ENCODE measurements at regions not wholly inside any gene's neighbourhood (a gene's known extent, or its start where the extent isn't known, plus 50 kb on each side); places are given as distances from the start of the nearest gene placed in this dataset.

GRCh38 chr18:64979791-64980190 lies 771.0 kb upstream of the CDH7 start:
- Histone ChIP-seq H3K9me1 (ENCODE audit: control insufficient read depth, insufficient read depth, low read length) (no peaks in the 10 kb centered on the region), H3K27me3 (ENCODE audit: control insufficient read depth in 2 of 2, insufficient read depth in 2 of 2, low read length in 2 of 2) (no peaks in the 10 kb centered on the region), H2AFZ (ENCODE audit: low read depth, low read length) (no peak overlapping the region), H3K9me3 (replicated peaks; ENCODE audit: control insufficient read depth, insufficient read depth, low read depth, low read length) (no peaks in the 10 kb centered on the region), H3K9ac (ENCODE audit: insufficient read depth in 1 of 2, low read depth in 2 of 2, low read length in 2 of 2) (no peak overlapping the region), H3K4me1 (replicated peaks in 1 of 2; ENCODE audit: control insufficient read depth in 2 of 2, insufficient read depth in 2 of 2, low read length in 2 of 2) (no peaks in the 10 kb centered on the region), H3K4me2 (ENCODE audit: insufficient read depth, low read length) (no peak overlapping the region), H3K79me2 (ENCODE audit: control insufficient read depth, insufficient read depth, low read length) (no peaks in the 10 kb centered on the region), H3K4me3 (no peak overlapping the region), H3K36me3 (ENCODE audit: control insufficient read depth, insufficient read depth, low read length) (no peaks in the 10 kb centered on the region), H4K20me1 (replicated peaks; ENCODE audit: control insufficient read depth, insufficient read depth, low read length) (no peaks in the 10 kb centered on the region), H3K27ac (ENCODE audit: extremely low read depth, low read depth, low read length) (no peak overlapping the region)
- intact Hi-C loops (cut with micrococcal nuclease) (no loop called here), in situ Hi-C loops (cut with MboI) (no loop called here)
- ChIA-PET CTCF (ENCODE audit: low intra/inter-chr PET ratio) (no interaction called here), POLR2A (no interaction called here)
- ATAC-seq (no peak), FAIRE-seq (no peak), DNase-seq (ENCODE audit: extremely low read depth in 1 of 4, low spot score in 3 of 4) (no peak)
- WGBS (ENCODE audit: insufficient coverage, low coverage, missing lambda C conversion rate), result 0% methylated on average over 2 of the region's 2 CpGs
- no TSS peak for BruUV-seq (replicated peaks)
- TF ChIP-seq NR4A1 (CRISPR knock-in tag; IDR thresholded peaks at IDR 0.05), result no peak
- TF ChIP-seq NR4A1 (tag; IDR thresholded peaks at IDR 0.05), result no peak
- TF ChIP-seq NFE2L1 (tag; IDR thresholded peaks at IDR 0.05; ENCODE audit: borderline replicate concordance, low read depth), result no peak
- TF ChIP-seq HDAC1 (IDR thresholded peaks at IDR 0.05), result no peak
- no peak for TF ChIP-seq ZFP1 (CRISPR knock-in tag; IDR thresholded peaks at IDR 0.05)
- TF ChIP-seq EWSR1 (IDR thresholded peaks at IDR 0.05; ENCODE audit: borderline replicate concordance, low read depth, partially characterized antibody), result no peak
- no peak for TF ChIP-seq ZBTB49 (CRISPR knock-in tag; IDR thresholded peaks at IDR 0.05; ENCODE audit: borderline replicate concordance)
- no peak for TF ChIP-seq CHD1 (IDR thresholded peaks at IDR 0.05; ENCODE audit: low read length)
- TF ChIP-seq SRSF7 (optimal IDR thresholded peaks at IDR 0.05; ENCODE audit: low read depth, low read length), result no peak
- TF ChIP-seq RERE (CRISPR knock-in tag; IDR thresholded peaks at IDR 0.05; ENCODE audit: borderline replicate concordance), result no peak
- no peak for TF ChIP-seq ZKSCAN8 (CRISPR knock-in tag; IDR thresholded peaks at IDR 0.05)
- no peak for TF ChIP-seq KDM2B (CRISPR knock-in tag; IDR thresholded peaks at IDR 0.05)
- no peak for TF ChIP-seq MAZ (CRISPR knock-in tag; conservative IDR thresholded peaks at IDR 0.05 in 1 of 2, IDR thresholded peaks at IDR 0.05 in 1 of 2)
- no peak for TF ChIP-seq ZNF277 (CRISPR knock-in tag; IDR thresholded peaks at IDR 0.05; ENCODE audit: borderline replicate concordance)

All from K562 (cell line).